ENCODE measurements at regions not wholly inside any gene's neighbourhood (a gene's known extent, or its start where the extent isn't known, plus 50 kb on each side); places are given as distances from the start of the nearest gene placed in this dataset.

- ATAC-seq (peak; percentile 52 to 80 (median 68)), DNase-seq (peak; percentile 62 to 64)
- Histone ChIP-seq H3K4me3 (peak overlapping the region in 9 of 10 donors; percentile 3 to 52 (median 35)), H3K4me1 (peaks cover 0 to 12% (median 8%) of the 10 kb centered on the region in 9 donors), H3K27ac (no peak overlapping the region), H3K36me3 (no peaks in the 10 kb centered on the region), H3K9me3 (no peaks in the 10 kb centered on the region), H3K27me3 (peaks cover 0 to 73% (median 60%) of the 10 kb centered on the region in 7 donors)
- intact Hi-C loops (cut with DNase I), result loop anchor here in 6 of 10 donors (2.0 to 10.0 kb wide), 6 partner anchors 331 to 421 kb away; no protein-coding TSS in a partner anchor
- 12 to 13% methylated on average over 32 of the region's 32 CpGs for WGBS, 2 donors
- TF ChIP-seq CTCF (IDR thresholded peaks at IDR 0.05), result peak; percentile 56 to 94 (median 83)
Measured at GRCh38 chr10:131453721-131454634, 142.5 kb upstream of the TCERG1L start.

DNA sequence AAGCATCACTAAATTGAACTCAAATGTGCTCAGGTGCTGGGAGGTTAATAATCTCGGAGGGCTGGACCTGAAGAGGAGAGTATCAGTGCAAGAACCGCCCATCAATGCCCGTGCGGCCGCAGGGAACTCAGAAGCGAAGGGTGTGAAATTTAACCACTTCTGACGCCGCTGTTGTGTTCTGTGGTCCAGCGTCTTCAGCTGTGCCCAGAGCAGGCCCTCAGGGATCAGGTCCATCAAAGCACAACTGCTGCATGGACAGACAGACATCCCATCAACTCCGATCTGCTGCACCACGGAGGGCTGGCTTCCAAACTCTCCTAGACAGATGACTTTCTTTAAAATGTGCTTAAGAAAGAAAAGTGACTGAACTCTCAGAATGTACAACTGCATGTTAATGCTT lies 144.9 kb upstream of the TCERG1L start:
- Histone ChIP-seq H3K9me3 (no peaks in the 10 kb centered on the region), H3K36me3 (no peaks in the 10 kb centered on the region), H3K27me3 (peaks cover 0 to 87% (median 63%) of the 10 kb centered on the region in 7 donors), H3K27ac (no peak overlapping the region), H3K4me1 (peaks cover 0 to 12% (median 8%) of the 10 kb centered on the region in 9 donors), H3K4me3 (no peak overlapping the region)
- DNase-seq (no peak), ATAC-seq (no peak)
- intact Hi-C loops (cut with DNase I), result loop anchor here in 4 of 10 donors (10.0 kb wide), 3 partner anchors 328 to 418 kb away; no protein-coding TSS in a partner anchor
- WGBS, 2 donors, result 55 to 57% methylated on average over 11 of the region's 11 CpGs
- TF ChIP-seq CTCF (IDR thresholded peaks at IDR 0.05), result no peak

DNA sequence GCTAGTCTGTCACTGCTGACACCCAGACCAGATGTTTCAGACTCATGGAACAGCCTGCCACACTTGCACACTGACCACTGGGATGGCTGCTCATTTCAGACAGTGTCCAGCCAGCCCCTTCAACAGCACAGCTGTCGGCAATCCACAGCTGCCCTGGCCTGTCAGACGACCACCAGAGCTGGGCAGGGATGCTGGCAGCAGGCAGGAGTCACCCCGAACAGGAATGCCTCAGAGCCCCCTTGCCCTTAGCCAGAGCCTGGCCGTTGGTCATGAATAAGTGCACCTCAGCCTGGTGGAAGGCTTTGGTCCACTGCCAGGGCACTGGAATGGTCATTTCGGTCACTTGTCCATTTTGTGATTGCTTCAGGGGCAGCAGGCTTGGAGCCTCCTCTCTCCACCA lies 149.6 kb upstream of the TCERG1L start:
- WGBS, 2 donors, result 53 to 59% methylated on average over 5 of the region's 5 CpGs
- Histone ChIP-seq H3K4me1 (no peaks in the 10 kb centered on the region), H3K9me3 (no peaks in the 10 kb centered on the region), H3K27ac (no peak overlapping the region), H3K36me3 (no peaks in the 10 kb centered on the region), H3K27me3 (peaks cover 0 to 68% (median 36%) of the 10 kb centered on the region in 7 donors), H3K4me3 (no peak overlapping the region)
- ATAC-seq, result no peak
- no peak for TF ChIP-seq CTCF (IDR thresholded peaks at IDR 0.05)
- intact Hi-C loops (cut with DNase I), result no loop called here
- no peak for DNase-seq

DNA sequence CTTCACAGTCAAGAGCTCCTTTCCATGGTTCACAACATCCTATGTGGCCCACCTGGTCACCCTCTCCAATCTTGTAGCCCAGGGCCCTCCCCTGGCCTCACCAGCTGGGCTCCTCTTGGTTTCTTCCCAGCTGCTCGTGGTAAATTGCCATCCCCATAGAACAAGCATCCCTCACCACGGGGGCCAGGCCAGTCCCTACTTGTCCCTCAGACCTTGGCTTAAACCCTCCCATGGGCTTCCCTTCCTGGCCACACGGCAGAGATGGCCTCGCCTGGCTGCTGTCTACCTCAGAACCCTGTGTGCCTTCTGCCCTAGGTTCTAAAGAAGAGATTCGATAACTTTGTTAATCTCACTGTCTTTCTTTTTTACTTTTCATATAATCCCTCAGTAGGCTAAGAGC lies 153.3 kb upstream of the TCERG1L start:
- ATAC-seq (no peak), DNase-seq (no peak)
- no peaks in the 10 kb centered on the region for H3K4me1 ChIP-seq
- H3K27ac ChIP-seq, result no peak overlapping the region
- intact Hi-C loops (cut with DNase I), result no loop called here
- TF ChIP-seq CTCF (IDR thresholded peaks at IDR 0.05), result no peak
- no peak overlapping the region for H3K4me3 ChIP-seq
- no peaks in the 10 kb centered on the region for H3K36me3 ChIP-seq
- H3K9me3 ChIP-seq, result no peaks in the 10 kb centered on the region
- H3K27me3 ChIP-seq, result peaks cover 0 to 49% (median 26%) of the 10 kb centered on the region in 7 donors
- WGBS, 2 donors, result 68 to 69% methylated on average over 5 of the region's 5 CpGs

All from heart right ventricle (tissue), 16 donors.